OCI-LY7 (cell line): ENCODE measurements at regions not wholly inside any gene's neighbourhood (a gene's known extent, or its start where the extent isn't known, plus 50 kb on each side); places are given as distances from the start of the nearest gene placed in this dataset.

Source experiments
- BruUV-seq: library from RNA; stranded (reverse); fragments of 400-500 nt; replicated peaks from 2 replicates; lab custom pipeline; 2021; lab: Mats Ljungman, UMichigan
- CTCF ChIA-PET: fragments of 300-600 bp; sonication (Branson Sonifier 250); formaldehyde crosslinking; loops from one replicate; lab custom pipeline; 2022; ENCODE audit warnings: antibody characterized with exemption; ENCODE audit not compliant: unreplicated experiment; lab: Charles Lee
- POLR2A ChIA-PET: fragments of 300-600 bp; sonication (Branson Sonifier 250); formaldehyde crosslinking; loops from one replicate; lab custom pipeline; 2022; ENCODE audit warnings: antibody characterized with exemption; lab: Charles Lee
- DNase-seq: peaks from one replicate; pipeline ENCODE4 v3.0.0-alpha.2; 2015; ENCODE audit warnings: low spot score
- H2AFZ ChIP-seq: fragments of 200-600 bp; sonication (generic), shearing (Covaris generic); 2 replicates; pipeline ENCODE4 v1.6.1; 2014; ENCODE audit warnings: mild to moderate bottlenecking, antibody characterized with exemption, low read length, moderate library complexity
- H3K27ac ChIP-seq: fragments of 200-600 bp; sonication (generic); 2 replicates; pipeline ENCODE4 v1.5.1; 2014; ENCODE audit warnings: mixed run types, low read depth, mild to moderate bottlenecking, moderate library complexity, low read length, inconsistent platforms; ENCODE audit not compliant: poor library complexity, severe bottlenecking
- H3K36me3 ChIP-seq: fragments of 200-600 bp; sonication (generic); 2 replicates; pipeline ENCODE4 v1.6.1; 2014; ENCODE audit warnings: mild to moderate bottlenecking, antibody characterized with exemption, low read length, moderate library complexity, mixed read lengths; ENCODE audit not compliant: insufficient read depth
- H3K4me1 ChIP-seq: fragments of 200-600 bp; sonication (generic); 2 replicates; pipeline ENCODE4 v1.5.1; 2014; ENCODE audit warnings: mild to moderate bottlenecking, low read length; ENCODE audit not compliant: insufficient read depth, poor library complexity, severe bottlenecking
- H3K4me2 ChIP-seq: fragments of 200-600 bp; sonication (generic); 2 replicates; pipeline ENCODE4 v1.6.1; 2014; ENCODE audit warnings: mild to moderate bottlenecking, low read length
- H3K4me3 ChIP-seq: fragments of 200-600 bp; sonication (generic); 2 replicates; pipeline ENCODE4 v1.5.1; 2014; ENCODE audit warnings: mild to moderate bottlenecking, low read depth, low read length; ENCODE audit not compliant: poor library complexity, severe bottlenecking
- H3K79me2 ChIP-seq: fragments of 200-600 bp; sonication (generic); 2 replicates; pipeline ENCODE4 v1.6.1; 2016; ENCODE audit warnings: low read depth, mild to moderate bottlenecking, low read length, moderate library complexity, mixed read lengths; ENCODE audit not compliant: insufficient read depth
- H3K9me2 ChIP-seq: fragments of 200-600 bp; sonication (generic); 2 replicates; pipeline ENCODE4 v1.6.1; 2016; ENCODE audit warnings: mild to moderate bottlenecking, low read length, mixed read lengths; ENCODE audit not compliant: insufficient read depth
- H3K9me3 ChIP-seq: fragments of 200-600 bp; sonication (generic); 2 replicates; pipeline ENCODE4 v1.6.1; 2014; ENCODE audit warnings: mild to moderate bottlenecking, mixed run types, low read length, mixed read lengths
- H4K20me1 ChIP-seq: fragments of 200-600 bp; sonication (generic); 2 replicates; pipeline ENCODE4 v1.6.1; 2014; ENCODE audit warnings: mild to moderate bottlenecking, antibody characterized with exemption, low read length, moderate library complexity, mixed read lengths; ENCODE audit not compliant: insufficient read depth
- EZH2phosphoT487 ChIP-seq: fragments of 200-600 bp; sonication (generic); IDR thresholded peaks from 2 replicates; pipeline ENCODE4 v1.6.1; 2018; ENCODE audit warnings: low read depth, borderline replicate concordance, mild to moderate bottlenecking, mixed run types, antibody characterized with exemption, low read length, moderate library complexity, mixed read lengths
- intact Hi-C: fragments of 100-400 bp; cut with micrococcal nuclease; formaldehyde crosslinking; loops from one replicate; pipeline ENCODE4 v1.10.0; 2022; ENCODE audit not compliant: unreplicated experiment
- TF ChIP-seq, protein P1 (sequence below): fragments of 200-600 bp; sonication (generic); conservative IDR thresholded peaks from 2 replicates; pipeline ENCODE4 v1.5.1; 2014; ENCODE audit warnings: mild to moderate bottlenecking, antibody characterized with exemption, low read length, moderate library complexity, mixed read lengths

DNA sequence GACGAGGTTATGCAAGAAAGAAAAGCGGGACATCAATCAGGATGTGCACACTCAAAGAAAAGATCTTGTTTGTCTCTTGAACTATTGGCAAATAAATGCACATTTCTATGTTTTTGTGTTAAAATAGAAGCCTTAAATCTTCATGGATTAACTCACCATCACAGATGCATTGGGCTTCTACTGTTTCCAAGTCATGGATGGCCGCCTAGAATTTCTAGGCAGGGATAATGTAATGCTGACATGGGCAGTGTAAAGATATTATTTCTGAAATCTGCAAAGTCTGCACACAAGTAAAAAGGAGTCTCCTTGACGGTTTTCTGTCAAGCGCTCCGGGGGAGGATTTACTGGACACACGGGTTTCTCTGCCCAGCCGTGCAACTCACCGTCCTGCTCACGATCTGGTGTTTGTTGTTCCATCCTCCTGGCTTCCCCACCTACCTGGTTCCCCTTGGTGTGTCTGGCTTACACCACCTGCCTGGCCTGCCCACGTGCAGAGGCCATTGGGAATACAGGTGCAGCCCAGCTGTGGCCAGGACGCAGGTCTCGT is 103.3 kb upstream of the FZD10 start:
- Histone ChIP-seq H3K4me2 (no peak overlapping the region), H3K36me3 (no peaks in the 10 kb centered on the region), H2AFZ (no peak overlapping the region), H3K4me1 (no peaks in the 10 kb centered on the region), H3K9me3 (peaks cover 12% of the 10 kb centered on the region), H3K79me2 (no peaks in the 10 kb centered on the region), H3K4me3 (no peak overlapping the region), H4K20me1 (no peaks in the 10 kb centered on the region), H3K9me2 (no peaks in the 10 kb centered on the region), H3K27ac (no peak overlapping the region)
- ChIA-PET CTCF (no interaction called here), POLR2A (no interaction called here)
- intact Hi-C loops = no loop called here
- no peak for DNase-seq
- no peak for TF ChIP-seq EZH2phosphoT487
- TF ChIP-seq, protein P1, sequence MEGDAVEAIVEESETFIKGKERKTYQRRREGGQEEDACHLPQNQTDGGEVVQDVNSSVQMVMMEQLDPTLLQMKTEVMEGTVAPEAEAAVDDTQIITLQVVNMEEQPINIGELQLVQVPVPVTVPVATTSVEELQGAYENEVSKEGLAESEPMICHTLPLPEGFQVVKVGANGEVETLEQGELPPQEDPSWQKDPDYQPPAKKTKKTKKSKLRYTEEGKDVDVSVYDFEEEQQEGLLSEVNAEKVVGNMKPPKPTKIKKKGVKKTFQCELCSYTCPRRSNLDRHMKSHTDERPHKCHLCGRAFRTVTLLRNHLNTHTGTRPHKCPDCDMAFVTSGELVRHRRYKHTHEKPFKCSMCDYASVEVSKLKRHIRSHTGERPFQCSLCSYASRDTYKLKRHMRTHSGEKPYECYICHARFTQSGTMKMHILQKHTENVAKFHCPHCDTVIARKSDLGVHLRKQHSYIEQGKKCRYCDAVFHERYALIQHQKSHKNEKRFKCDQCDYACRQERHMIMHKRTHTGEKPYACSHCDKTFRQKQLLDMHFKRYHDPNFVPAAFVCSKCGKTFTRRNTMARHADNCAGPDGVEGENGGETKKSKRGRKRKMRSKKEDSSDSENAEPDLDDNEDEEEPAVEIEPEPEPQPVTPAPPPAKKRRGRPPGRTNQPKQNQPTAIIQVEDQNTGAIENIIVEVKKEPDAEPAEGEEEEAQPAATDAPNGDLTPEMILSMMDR = no peak
- no TSS peak for BruUV-seq

DNA sequence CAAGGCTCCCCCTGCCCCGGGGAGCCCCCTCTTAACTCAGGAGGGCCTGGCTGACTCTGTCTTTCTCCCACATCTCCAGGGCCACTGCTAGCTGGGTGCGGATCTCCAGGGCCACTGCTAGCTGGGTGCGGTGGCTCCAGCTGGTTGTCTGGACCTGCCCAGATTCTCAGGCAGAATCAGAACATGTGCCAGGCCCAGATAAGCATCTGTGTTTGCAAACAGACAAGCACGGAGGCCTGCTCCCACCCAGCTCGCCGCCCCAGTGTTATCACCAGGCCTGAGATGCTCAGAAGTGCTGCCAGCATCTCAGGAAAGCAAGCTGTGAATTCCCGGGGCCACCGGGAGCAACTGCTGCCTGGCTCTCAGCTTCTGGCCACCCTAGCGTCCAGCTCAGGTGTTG is 98.4 kb upstream of the FZD10 start:
- no TSS peak for BruUV-seq
- H2AFZ ChIP-seq = no peak overlapping the region
- no peaks in the 10 kb centered on the region for H4K20me1 ChIP-seq
- no peaks in the 10 kb centered on the region for H3K4me1 ChIP-seq
- H3K4me3 ChIP-seq = no peak overlapping the region
- POLR2A ChIA-PET = no interaction called here
- TF ChIP-seq, protein P1 = no peak
- TF ChIP-seq EZH2phosphoT487 = no peak
- H3K9me2 ChIP-seq = no peaks in the 10 kb centered on the region
- no peak overlapping the region for H3K27ac ChIP-seq
- H3K4me2 ChIP-seq = no peak overlapping the region
- DNase-seq = no peak
- intact Hi-C loops = no loop called here
- no peaks in the 10 kb centered on the region for H3K9me3 ChIP-seq
- CTCF ChIA-PET = no interaction called here
- H3K36me3 ChIP-seq = no peaks in the 10 kb centered on the region
- no peaks in the 10 kb centered on the region for H3K79me2 ChIP-seq

DNA sequence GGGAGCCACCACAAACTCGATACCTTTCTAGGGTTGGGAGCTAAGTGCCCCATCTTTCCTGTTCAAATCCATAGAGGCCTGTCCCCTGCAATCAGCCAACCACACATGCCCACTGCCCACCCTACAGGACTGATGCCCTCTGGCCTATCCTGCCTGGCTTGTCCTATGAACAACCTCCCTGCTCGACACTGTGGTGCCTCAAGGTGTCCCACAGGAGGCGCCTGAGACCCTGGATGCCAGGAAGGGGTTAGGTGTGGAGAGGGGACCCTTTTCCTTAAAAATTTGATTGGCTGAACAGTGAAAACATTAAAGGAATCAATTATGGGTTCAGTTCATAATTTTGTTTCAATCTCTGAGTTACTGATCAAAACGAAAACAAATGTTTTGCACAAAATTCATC is 97.3 kb upstream of the FZD10 start:
- no peak overlapping the region for H3K4me2 ChIP-seq
- no peak for TF ChIP-seq EZH2phosphoT487
- TF ChIP-seq, protein P1 = no peak
- no peaks in the 10 kb centered on the region for H3K79me2 ChIP-seq
- POLR2A ChIA-PET = no interaction called here
- H3K9me2 ChIP-seq = no peaks in the 10 kb centered on the region
- H2AFZ ChIP-seq = no peak overlapping the region
- H3K36me3 ChIP-seq = no peaks in the 10 kb centered on the region
- H3K9me3 ChIP-seq = no peaks in the 10 kb centered on the region
- H3K4me3 ChIP-seq = no peak overlapping the region
- no peak for DNase-seq
- CTCF ChIA-PET = no interaction called here
- intact Hi-C loops = no loop called here
- H3K27ac ChIP-seq = no peak overlapping the region
- no peaks in the 10 kb centered on the region for H4K20me1 ChIP-seq
- H3K4me1 ChIP-seq = no peaks in the 10 kb centered on the region
- BruUV-seq = no TSS peak
